GM10248 (cell line): ENCODE measurements at regions not wholly inside any gene's neighbourhood (a gene's known extent, or its start where the extent isn't known, plus 50 kb on each side); places are given as distances from the start of the nearest gene placed in this dataset.

Experiments used
- CTCF ChIA-PET: fragments of 300-600 bp; sonication (Branson Sonifier 250); formaldehyde crosslinking; extraction: SDS; loops from one replicate; lab custom pipeline; 2021; ENCODE audit warnings: antibody characterized with exemption; lab: Yijun Ruan, JAX
- POLR2A ChIA-PET: fragments of 350-650 bp; sonication (Branson Sonifier 250); formaldehyde crosslinking; extraction: SDS; loops from one replicate; lab custom pipeline; 2020; ENCODE audit warnings: antibody characterized with exemption; lab: Yijun Ruan, JAX
- DNase-seq: peaks from one replicate; pipeline ENCODE4 v3.0.0; 2012; ENCODE audit errors: extremely low spot score
- CTCF ChIP-seq: IDR thresholded peaks from 2 replicates; pipeline ENCODE4 v1.5.1; 2012; ENCODE audit warnings: mild to moderate bottlenecking, low read depth; ENCODE audit errors: extremely low read depth, missing control alignments, control extremely low read depth

DNA sequence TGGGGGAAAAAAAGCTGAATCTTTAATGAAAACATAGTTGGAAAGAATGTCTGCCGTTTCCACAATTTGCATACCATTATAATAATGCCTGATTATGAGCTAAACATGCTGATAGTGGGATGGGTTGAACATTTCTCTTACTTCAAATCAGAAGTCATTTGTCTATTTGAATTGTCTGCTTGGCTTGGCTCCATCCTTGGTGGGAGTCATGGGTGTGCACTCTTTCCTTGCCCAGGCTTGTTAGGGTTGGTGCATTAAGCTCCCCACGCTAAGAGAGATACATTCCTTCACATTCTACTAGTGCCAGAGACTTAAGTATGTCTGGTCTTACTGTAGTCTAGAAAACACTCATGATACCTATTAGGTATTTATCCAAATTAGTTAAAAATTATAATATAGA is 121.4 kb upstream of the RARB start:
- DNase-seq = no peak
- ChIA-PET POLR2A (no interaction called here), CTCF (no interaction called here)
- no peak for TF ChIP-seq CTCF

GRCh38 chr3:25313286-25313685 is 114.8 kb upstream of the RARB start:
- no peak for TF ChIP-seq CTCF
- POLR2A ChIA-PET = no interaction called here
- CTCF ChIA-PET = interaction anchor here (1.0 kb wide), 1 partner anchor 15 kb away, joined by 3 read pairs; no protein-coding TSS in a partner anchor
- no peak for DNase-seq

DNA sequence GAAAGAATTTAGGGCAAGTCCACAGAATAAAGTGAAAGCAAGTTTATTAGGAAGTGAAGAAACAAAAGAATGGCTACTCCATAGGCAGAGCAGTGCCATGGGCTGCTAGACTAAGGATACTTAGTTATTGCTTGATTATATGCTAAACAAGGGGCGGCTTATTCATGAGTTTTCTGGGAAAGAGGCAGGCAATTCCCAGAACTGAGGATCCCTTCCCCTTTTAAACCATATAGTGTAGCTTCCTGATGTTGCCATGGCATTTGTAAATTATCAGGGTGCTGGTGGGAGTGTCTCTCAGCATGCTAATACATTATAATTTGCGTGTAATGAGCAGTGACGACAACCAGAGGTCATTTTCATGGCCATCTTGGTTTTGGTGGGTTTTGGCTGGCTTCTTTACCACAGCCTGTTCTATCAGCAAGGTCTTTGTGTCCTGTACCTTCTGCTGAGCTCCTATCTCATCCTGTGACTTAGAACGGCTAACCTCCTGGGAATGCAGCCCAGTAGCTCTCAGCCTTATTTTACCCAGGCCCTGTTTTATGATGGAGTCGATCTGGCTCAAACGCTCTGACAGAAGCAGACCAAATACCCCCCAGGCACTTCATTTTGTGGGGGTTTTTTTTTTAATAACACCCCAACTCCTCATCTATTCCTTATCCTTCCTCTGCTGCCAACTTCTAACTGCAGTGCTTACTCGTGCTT is 103.0 kb upstream of the RARB start:
- CTCF ChIA-PET = interaction anchor here (1.3 to 2.2 kb wide), 3 partner anchors 10 to 30 kb away, joined by 3 to 6 read pairs (median 4); no protein-coding TSS in a partner anchor

DNA sequence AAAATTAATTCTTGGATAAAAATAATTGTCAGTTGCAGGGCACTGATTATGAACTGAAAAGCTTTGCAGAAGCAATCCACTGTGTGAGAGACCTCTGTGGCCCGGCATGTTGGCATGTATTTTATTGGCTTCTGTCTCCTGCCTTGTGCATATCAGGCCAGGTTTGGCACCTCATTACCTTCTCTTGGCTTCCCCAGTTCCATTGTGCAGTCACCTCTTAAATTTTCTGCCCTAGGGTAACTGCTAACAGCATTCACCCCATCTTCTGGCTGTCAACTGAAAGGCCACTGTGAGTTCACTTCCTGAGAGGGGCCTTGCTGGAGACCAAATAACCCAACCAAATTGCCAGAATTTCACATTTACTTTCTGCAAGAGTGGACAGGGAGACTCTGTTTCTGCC is 92.7 kb upstream of the RARB start:
- POLR2A ChIA-PET = no interaction called here
- no peak for DNase-seq
- TF ChIP-seq CTCF = no peak
- CTCF ChIA-PET = no interaction called here

More for the DNA sequence above, 103.0 kb upstream of the RARB start:
- DNase-seq = no peak
- TF ChIP-seq CTCF = no peak
- POLR2A ChIA-PET = no interaction called here

GRCh38 chr3:25338158-25338725 is 89.8 kb upstream of the RARB start:
- POLR2A ChIA-PET = no interaction called here

DNA sequence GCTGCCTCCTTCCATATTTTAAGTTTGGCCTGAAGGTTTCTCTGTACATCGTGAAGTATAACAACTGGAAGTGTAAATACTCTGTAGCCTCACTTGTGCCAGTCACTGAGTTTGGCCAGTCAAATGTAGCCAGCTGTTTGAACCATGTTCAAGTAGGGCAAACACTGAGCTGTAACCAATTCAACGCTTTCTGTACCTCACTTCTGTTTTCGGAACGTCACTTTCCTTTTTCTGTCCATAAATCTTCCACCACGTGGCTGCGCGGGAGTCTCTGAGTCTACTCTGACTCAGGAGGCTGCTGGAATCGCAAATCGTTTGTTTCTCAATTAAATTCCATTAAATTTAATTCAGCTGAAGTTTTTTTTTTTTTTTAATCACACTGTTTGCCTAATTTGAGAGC is 88.8 kb upstream of the RARB start:
- TF ChIP-seq CTCF = no peak
- no peak for DNase-seq
- ChIA-PET POLR2A (no interaction called here), CTCF (no interaction called here)

More at GRCh38 chr3:25338158-25338725, 89.8 kb upstream of the RARB start:
- TF ChIP-seq CTCF = no peak
- no peak for DNase-seq
- CTCF ChIA-PET = no interaction called here
